ENCODE measurements at regions not wholly inside any gene's neighbourhood (a gene's known extent, or its start where the extent isn't known, plus 50 kb on each side); places are given as distances from the start of the nearest gene placed in this dataset.
"Not testable (repeated sequence)": the region's sequence is repeated elsewhere in the genome, so short reads cannot be mapped to it uniquely, and the experiment has no call there.

GRCh38 chr5:135153661-135154060 lies 119.6 kb upstream of the PITX1 start:
- in situ Hi-C loops (cut with MboI; ENCODE audit: low sequenced_read_pairs, unreplicated experiment), result no loop called here
- DNase-seq (ENCODE audit: low spot score), result no peak
- TF ChIP-seq CTCF (IDR thresholded peaks at IDR 0.05; ENCODE audit: borderline replicate concordance, control extremely low read depth, extremely low read depth, insufficient read depth, missing control alignments), result no peak

DNA sequence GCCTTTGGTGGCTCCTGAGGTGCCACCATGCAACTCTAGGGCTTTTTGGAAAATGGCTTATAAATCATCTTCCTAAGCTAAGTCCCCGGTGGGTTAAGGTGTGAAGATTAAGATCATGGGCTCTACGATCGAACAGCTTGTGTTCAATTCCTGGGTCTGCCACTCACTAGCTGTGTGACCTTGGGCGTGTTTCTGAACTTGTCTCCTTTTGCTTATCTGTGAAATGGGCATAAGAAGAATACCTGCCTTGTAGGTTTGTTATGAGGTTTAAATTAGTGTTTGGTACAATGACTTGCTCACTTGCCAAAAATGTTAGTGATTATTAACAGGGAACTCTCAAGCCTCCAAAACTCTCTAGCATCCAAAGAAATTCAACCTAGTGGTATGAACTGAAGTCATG lies 119.2 kb upstream of the PITX1 start:
- in situ Hi-C loops (cut with MboI; ENCODE audit: low sequenced_read_pairs, unreplicated experiment), result no loop called here
- DNase-seq (ENCODE audit: low spot score), result no peak
- no peak for TF ChIP-seq CTCF (IDR thresholded peaks at IDR 0.05; ENCODE audit: borderline replicate concordance, control extremely low read depth, extremely low read depth, insufficient read depth, missing control alignments)

GRCh38 chr5:135151660-135152059 lies 117.6 kb upstream of the PITX1 start:
- DNase-seq (ENCODE audit: low spot score); in situ Hi-C loops (cut with MboI; ENCODE audit: low sequenced_read_pairs, unreplicated experiment): not testable (repeated sequence)

DNA sequence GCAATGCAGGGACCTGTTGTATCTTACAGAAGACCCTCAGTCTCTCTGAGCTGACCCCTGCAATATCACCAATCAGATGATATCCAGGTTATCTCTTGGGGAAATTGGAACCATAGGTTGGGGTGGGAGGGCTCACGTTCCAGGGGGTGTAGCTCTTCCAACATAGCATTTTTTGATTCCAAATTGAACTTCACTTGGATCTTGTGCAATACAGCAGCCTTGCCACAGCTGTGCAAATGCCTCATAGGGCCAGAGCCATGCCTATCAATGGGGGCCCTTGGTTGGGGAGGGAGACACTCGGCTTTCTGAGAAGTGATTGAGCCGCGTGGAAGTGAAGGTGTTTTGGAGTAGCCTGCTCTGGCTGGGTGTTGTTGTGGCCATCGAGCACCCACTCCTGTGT lies 117.2 kb upstream of the PITX1 start:
- TF ChIP-seq CTCF (IDR thresholded peaks at IDR 0.05; ENCODE audit: borderline replicate concordance, control extremely low read depth, extremely low read depth, insufficient read depth, missing control alignments), result no peak
- no peak for DNase-seq (ENCODE audit: low spot score)
- in situ Hi-C loops (cut with MboI; ENCODE audit: low sequenced_read_pairs, unreplicated experiment), result no loop called here

- in situ Hi-C loops (cut with MboI; ENCODE audit: low sequenced_read_pairs, unreplicated experiment), result no loop called here
- no peak for TF ChIP-seq CTCF (IDR thresholded peaks at IDR 0.05; ENCODE audit: borderline replicate concordance, control extremely low read depth, extremely low read depth, insufficient read depth, missing control alignments)
- DNase-seq (ENCODE audit: low spot score), result no peak
These were observed 116.7 kb upstream of the PITX1 start for GRCh38 chr5:135150767-135151166.

DNA sequence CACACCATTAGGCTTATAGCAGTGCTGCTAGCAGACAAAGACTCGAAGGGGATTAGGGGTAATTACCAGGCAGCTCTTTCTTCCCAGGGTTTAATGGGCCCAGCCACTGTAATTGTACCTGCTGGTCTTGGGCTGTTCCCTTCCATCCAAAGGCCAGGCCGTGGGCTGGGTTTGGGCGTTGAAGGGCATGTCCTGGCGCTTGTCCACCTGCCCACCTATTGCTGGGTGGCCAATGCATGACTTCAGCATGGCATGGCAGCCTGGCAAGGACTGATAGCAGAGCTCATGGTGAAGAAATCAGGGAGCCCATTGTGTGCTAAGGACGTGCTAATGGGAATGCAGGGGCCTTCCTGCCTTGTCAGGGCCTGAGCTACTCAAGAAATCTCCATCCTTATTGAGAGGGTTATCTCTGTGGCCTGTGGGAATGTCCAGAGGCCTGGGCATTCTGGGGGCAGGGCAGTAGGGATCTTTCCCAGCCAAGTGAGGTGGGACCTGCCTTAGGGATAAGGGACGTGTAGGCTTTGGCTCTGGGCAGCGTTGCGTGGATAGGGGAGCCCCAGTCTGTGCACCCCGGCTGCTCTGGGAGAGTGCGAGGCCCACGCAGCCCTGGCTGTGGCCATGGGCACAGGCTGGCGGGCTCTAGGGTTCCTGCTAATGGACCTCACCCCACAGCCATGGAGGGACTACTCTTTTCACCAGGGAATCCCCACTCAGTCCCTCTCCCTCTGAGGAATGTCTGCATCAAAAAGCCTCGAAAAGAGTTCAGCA lies 116.1 kb upstream of the PITX1 start:
- no peak for TF ChIP-seq CTCF (IDR thresholded peaks at IDR 0.05; ENCODE audit: borderline replicate concordance, control extremely low read depth, extremely low read depth, insufficient read depth, missing control alignments)
- no peak for DNase-seq (ENCODE audit: low spot score)
- in situ Hi-C loops (cut with MboI; ENCODE audit: low sequenced_read_pairs, unreplicated experiment), result no loop called here

DNA sequence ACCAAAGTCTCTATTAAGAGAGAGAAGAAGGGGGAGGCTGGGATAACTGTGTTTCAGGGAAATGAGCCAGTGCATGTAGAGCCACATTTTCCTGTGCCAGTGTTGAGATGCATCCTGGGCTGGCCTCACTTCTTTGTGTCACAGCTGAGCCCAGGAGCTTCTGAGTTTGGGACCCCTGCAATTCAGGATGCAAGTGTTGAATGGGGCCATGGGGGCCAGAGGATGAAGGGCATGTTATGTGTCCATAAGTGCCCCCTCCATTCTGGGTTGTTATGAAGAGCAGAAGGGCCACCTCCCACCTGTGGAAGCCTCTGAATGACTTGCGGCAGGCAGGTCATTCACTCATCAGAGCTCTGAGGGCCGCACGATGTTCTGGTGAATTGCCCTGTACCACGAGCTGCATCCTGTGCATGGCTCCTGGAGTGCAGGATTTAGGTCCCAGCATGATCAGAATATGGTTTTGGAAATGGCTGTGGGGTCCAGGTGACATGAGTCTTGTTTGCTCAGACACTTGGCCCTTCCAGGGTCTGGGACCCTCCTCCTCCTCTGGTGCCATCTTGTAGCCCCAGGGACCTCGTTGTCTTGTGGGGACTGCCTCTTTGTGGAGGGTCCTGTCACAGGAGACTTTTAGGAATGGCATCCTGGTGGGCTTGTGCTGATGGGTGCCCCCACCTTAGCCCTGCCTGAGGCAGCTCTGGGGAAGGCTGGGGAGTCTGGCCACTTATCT lies 115.4 kb upstream of the PITX1 start:
- DNase-seq (ENCODE audit: low spot score), result no peak
- in situ Hi-C loops (cut with MboI; ENCODE audit: low sequenced_read_pairs, unreplicated experiment), result no loop called here
- no peak for TF ChIP-seq CTCF (IDR thresholded peaks at IDR 0.05; ENCODE audit: borderline replicate concordance, control extremely low read depth, extremely low read depth, insufficient read depth, missing control alignments)
